ENCODE measurements at regions not wholly inside any gene's neighbourhood (a gene's known extent, or its start where the extent isn't known, plus 50 kb on each side); places are given as distances from the start of the nearest gene placed in this dataset.

DNA sequence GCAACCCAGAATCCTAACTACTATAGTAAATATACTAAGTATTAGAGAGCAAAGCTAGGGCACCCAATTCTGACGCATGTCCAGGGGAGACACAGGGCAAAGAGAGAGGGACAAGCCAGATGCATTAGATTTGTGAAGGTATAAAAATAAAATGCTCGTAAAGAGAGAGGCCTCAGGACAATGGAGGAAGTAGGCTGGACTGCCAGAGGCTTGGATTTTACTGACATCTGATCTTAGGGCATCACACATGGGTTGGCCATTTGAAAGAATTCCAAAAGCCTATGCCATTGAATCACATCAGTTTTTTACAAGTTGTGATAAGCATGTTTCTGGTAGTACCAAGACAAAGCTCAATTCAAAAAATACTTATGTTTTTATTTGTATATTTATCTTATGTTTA lies 149.3 kb upstream of the MSX2 start:
- H3K4me3 ChIP-seq (replicated peaks in 1 of 2; ENCODE audit: low read depth in 1 of 2, low read length in 2 of 2) = no peak overlapping the region
- H3K4me1 ChIP-seq (ENCODE audit: control insufficient read depth in 1 of 2, insufficient read depth in 2 of 2, low read length in 2 of 2) = peaks cover 23 to 29% of the 10 kb centered on the region in 2 experiments
- RAD21 ChIA-PET (ENCODE audit: low non-redundant PET in 1 of 2, low total read pairs in 2 of 2, uncharacterized antibody in 2 of 2, unreplicated experiment in 2 of 2) = no interaction called here
- ATAC-seq (no peak), DNase-seq (ENCODE audit: low read depth, low spot score) (no peak)
- intact Hi-C loops (cut with micrococcal nuclease) = no loop called here
- H3K9me2 ChIP-seq (ENCODE audit: insufficient read depth) = no peaks in the 10 kb centered on the region
- H4K20me1 ChIP-seq (ENCODE audit: insufficient read depth) = no peaks in the 10 kb centered on the region
- no peak for TF ChIP-seq SRF (IDR thresholded peaks at IDR 0.05; ENCODE audit: low read depth)
- TF ChIP-seq REST (IDR thresholded peaks at IDR 0.05; ENCODE audit: low read depth) = no peak
- TF ChIP-seq RAD21 (IDR thresholded peaks at IDR 0.05; ENCODE audit: low read depth) = no peak
- TF ChIP-seq, protein P1, sequence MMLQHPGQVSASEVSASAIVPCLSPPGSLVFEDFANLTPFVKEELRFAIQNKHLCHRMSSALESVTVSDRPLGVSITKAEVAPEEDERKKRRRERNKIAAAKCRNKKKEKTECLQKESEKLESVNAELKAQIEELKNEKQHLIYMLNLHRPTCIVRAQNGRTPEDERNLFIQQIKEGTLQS (IDR thresholded peaks at IDR 0.05) = no peak
- no peak for TF ChIP-seq SIN3A (IDR thresholded peaks at IDR 0.05; ENCODE audit: low read depth)
- no peak for TF ChIP-seq EGR1 (IDR thresholded peaks at IDR 0.05; ENCODE audit: low read depth)
- no peak for TF ChIP-seq MAX (IDR thresholded peaks at IDR 0.05)
- H2AFZ ChIP-seq (ENCODE audit: low read depth, low read length, poor library complexity, severe bottlenecking) = no peak overlapping the region
- H3K9me3 ChIP-seq (ENCODE audit: control insufficient read depth in 1 of 2, insufficient read depth in 1 of 2, low read depth in 1 of 2, low read length in 2 of 2) = no peaks in the 10 kb centered on the region
- CTCF ChIA-PET = no interaction called here
- H3K36me3 ChIP-seq (ENCODE audit: control insufficient read depth in 1 of 2, insufficient read depth in 2 of 2, low read length in 2 of 2) = no peaks in the 10 kb centered on the region
- peaks cover 5% of the 10 kb centered on the region; the same call in 1 of the 2 replicates for H3K27me3 ChIP-seq (ENCODE audit: insufficient read depth, low read length)
- no peak overlapping the region for H3K27ac ChIP-seq (ENCODE audit: low read depth, low read length)
- no peak overlapping the region for H3K9ac ChIP-seq (ENCODE audit: low read length)
- H3K4me2 ChIP-seq (ENCODE audit: low read length) = no peak overlapping the region
- no peaks in the 10 kb centered on the region for H3K79me2 ChIP-seq (ENCODE audit: insufficient read depth, low read length)
- BruUV-seq (replicated peaks) = no TSS peak
- POLR2A ChIA-PET = no interaction called here

GRCh38 chr5:174576042-174576441 lies 148.3 kb upstream of the MSX2 start:
- no peaks in the 10 kb centered on the region for H3K9me2 ChIP-seq (ENCODE audit: insufficient read depth)
- intact Hi-C loops (cut with micrococcal nuclease) = no loop called here
- no peak overlapping the region for H3K9ac ChIP-seq (ENCODE audit: low read length)
- no peak overlapping the region for H2AFZ ChIP-seq (ENCODE audit: low read depth, low read length, poor library complexity, severe bottlenecking)
- ChIA-PET RAD21 (ENCODE audit: low non-redundant PET in 1 of 2, low total read pairs in 2 of 2, uncharacterized antibody in 2 of 2, unreplicated experiment in 2 of 2) (no interaction called here), CTCF (no interaction called here), POLR2A (no interaction called here)
- no TSS peak for BruUV-seq (replicated peaks)
- no peak overlapping the region for H3K4me2 ChIP-seq (ENCODE audit: low read length)
- H3K79me2 ChIP-seq (ENCODE audit: insufficient read depth, low read length) = no peaks in the 10 kb centered on the region
- no peaks in the 10 kb centered on the region for H3K27me3 ChIP-seq (ENCODE audit: insufficient read depth, low read length)
- H3K36me3 ChIP-seq (ENCODE audit: control insufficient read depth in 1 of 2, insufficient read depth in 2 of 2, low read length in 2 of 2) = no peaks in the 10 kb centered on the region
- peaks cover 16 to 22% of the 10 kb centered on the region in 2 experiments for H3K4me1 ChIP-seq (ENCODE audit: control insufficient read depth in 1 of 2, insufficient read depth in 2 of 2, low read length in 2 of 2)
- DNase-seq (ENCODE audit: low read depth, low spot score) (no peak), ATAC-seq (no peak)
- H3K4me3 ChIP-seq (replicated peaks in 1 of 2; ENCODE audit: low read depth in 1 of 2, low read length in 2 of 2) = no peak overlapping the region
- no peaks in the 10 kb centered on the region for H3K9me3 ChIP-seq (ENCODE audit: control insufficient read depth in 1 of 2, insufficient read depth in 1 of 2, low read depth in 1 of 2, low read length in 2 of 2)
- H3K27ac ChIP-seq (ENCODE audit: low read depth, low read length) = no peak overlapping the region
- H4K20me1 ChIP-seq (ENCODE audit: insufficient read depth) = no peaks in the 10 kb centered on the region
- TF ChIP-seq ZBTB33 (IDR thresholded peaks at IDR 0.05; ENCODE audit: extremely low read depth, insufficient replicate concordance, low read length) (no peak), ZFX (IDR thresholded peaks at IDR 0.05) (no peak), CTCF (IDR thresholded peaks at IDR 0.05 in 2 of 3, conservative IDR thresholded peaks at IDR 0.05 in 1 of 3; ENCODE audit: borderline replicate concordance in 1 of 3, insufficient read depth in 1 of 3, low read depth in 2 of 3, low read length in 2 of 3) (no peak), MAX (IDR thresholded peaks at IDR 0.05) (no peak), EZH2phosphoT487 (IDR thresholded peaks at IDR 0.05; ENCODE audit: borderline replicate concordance) (no peak), CBX3 (IDR thresholded peaks at IDR 0.05; ENCODE audit: low read depth) (no peak)
- TF ChIP-seq, protein P1 (IDR thresholded peaks at IDR 0.05) = no peak

Data from HCT116 (cell line).